Neuronal stem cell (in vitro differentiated cells): ENCODE measurements at regions not wholly inside any gene's neighbourhood (a gene's known extent, or its start where the extent isn't known, plus 50 kb on each side); places are given as distances from the start of the nearest gene placed in this dataset.

ENCODE experiments used
- DNase-seq: peaks from one replicate; pipeline ENCODE4 v3.0.0-alpha.2; 2013; ENCODE audit warnings: low spot score
- H2AFZ ChIP-seq: one replicate; pipeline ENCODE4 v1.6.1; 2013; ENCODE audit warnings: mild to moderate bottlenecking, low read length, inconsistent platforms
- H2AK5ac ChIP-seq: 2 replicates; pipeline ENCODE4 v1.6.1; 2013; ENCODE audit warnings: low read depth, mild to moderate bottlenecking, inconsistent platforms, low read length, moderate library complexity, mixed read lengths
- H2BK120ac ChIP-seq: 2 replicates; pipeline ENCODE4 v1.6.1; 2013; ENCODE audit warnings: low read depth, mild to moderate bottlenecking, inconsistent platforms, low read length, moderate library complexity, mixed read lengths
- H2BK12ac ChIP-seq: one replicate; pipeline ENCODE4 v1.6.1; 2013; ENCODE audit warnings: low read length, inconsistent platforms
- H2BK15ac ChIP-seq: 2 replicates; pipeline ENCODE4 v1.6.1; 2013; ENCODE audit warnings: mild to moderate bottlenecking, low read length, inconsistent platforms, mixed read lengths
- H2BK5ac ChIP-seq: one replicate; pipeline ENCODE4 v1.6.1; 2013; ENCODE audit warnings: inconsistent platforms, mild to moderate bottlenecking, low read length, moderate library complexity
- H3K14ac ChIP-seq: one replicate; pipeline ENCODE4 v1.6.1; 2013; ENCODE audit warnings: low read length, inconsistent platforms
- H3K18ac ChIP-seq: 2 replicates; pipeline ENCODE4 v1.6.1; 2013; ENCODE audit warnings: low read length, inconsistent platforms
- H3K23ac ChIP-seq: 2 replicates; pipeline ENCODE4 v1.6.1; 2013; ENCODE audit warnings: low read depth, mild to moderate bottlenecking, mixed read lengths, low read length, inconsistent platforms; ENCODE audit not compliant: poor library complexity
- H3K27ac ChIP-seq: replicated peaks from 3 replicates; pipeline ENCODE4 v1.5.1; 2013; ENCODE audit warnings: low read length, inconsistent platforms
- H3K27me3 ChIP-seq, 3 experiments: 2 replicates each; pipeline ENCODE4 v1.6.1; 2013; ENCODE audit warnings: low read length in 3 of 3, mild to moderate bottlenecking in 2 of 3, inconsistent platforms in 1 of 3, low read depth in 1 of 3, mixed read lengths in 1 of 3, moderate library complexity in 1 of 3; ENCODE audit not compliant: control insufficient read depth in 3 of 3, insufficient read depth in 3 of 3
- H3K36me3 ChIP-seq, 2 donors: replicated peaks in 1 of 2; 2 replicates each; pipeline ENCODE4 v1.6.1; 2013; ENCODE audit warnings: low read length in 2 of 2; ENCODE audit not compliant: control insufficient read depth in 2 of 2, insufficient read depth in 2 of 2
- H3K4ac ChIP-seq: 2 replicates; pipeline ENCODE4 v1.6.1; 2013; ENCODE audit warnings: inconsistent platforms, mild to moderate bottlenecking, low read length, moderate library complexity
- H3K4me1 ChIP-seq, 2 donors: 1 replicate in 1 of 2; 2 replicates in 1 of 2; pipeline ENCODE4 v1.6.1; 2013; ENCODE audit warnings: low read length in 2 of 2, low read depth in 1 of 2; ENCODE audit not compliant: control insufficient read depth in 2 of 2, insufficient read depth in 1 of 2
- H3K4me2 ChIP-seq: one replicate; pipeline ENCODE4 v1.6.1; 2013; ENCODE audit warnings: mild to moderate bottlenecking, low read length, inconsistent platforms; ENCODE audit not compliant: insufficient read depth, poor library complexity, severe bottlenecking
- H3K4me3 ChIP-seq, 2 donors: 2 replicates each; pipeline ENCODE4 v1.5.1; 2013; ENCODE audit warnings: low read length in 2 of 2, mild to moderate bottlenecking in 2 of 2, inconsistent platforms in 1 of 2, moderate library complexity in 1 of 2
- H3K79me1 ChIP-seq: one replicate; pipeline ENCODE4 v1.6.1; 2013; ENCODE audit warnings: low read depth, mild to moderate bottlenecking, inconsistent platforms, low read length, moderate library complexity
- H3K9ac ChIP-seq: one replicate; pipeline ENCODE4 v1.6.1; 2013; ENCODE audit warnings: mild to moderate bottlenecking, low read depth, low read length, inconsistent platforms; ENCODE audit not compliant: poor library complexity
- H3K9me3 ChIP-seq, 2 donors: replicated peaks in 1 of 2; 2 replicates each; pipeline versions ENCODE3 to v1.6.1; 2013; ENCODE audit warnings: low read length in 2 of 2, mild to moderate bottlenecking in 2 of 2, inconsistent platforms in 1 of 2, low read depth in 1 of 2, mixed read lengths in 1 of 2, moderate library complexity in 1 of 2; ENCODE audit not compliant: control insufficient read depth in 2 of 2, insufficient read depth in 1 of 2
- H4K8ac ChIP-seq: one replicate; pipeline ENCODE4 v1.6.1; 2013; ENCODE audit warnings: low read depth, mild to moderate bottlenecking, inconsistent platforms, low read length, moderate library complexity
- H4K91ac ChIP-seq: one replicate; pipeline ENCODE4 v1.6.1; 2013; ENCODE audit warnings: low read length, low read depth, mild to moderate bottlenecking, inconsistent platforms; ENCODE audit not compliant: poor library complexity
- WGBS, 2 donors: extraction: QIAGEN DNeasy Blood & Tissue Kit; methylation state at CpG; one replicate each; pipeline ENCODE4 v1.1.7; 2013; ENCODE audit warnings: missing lambda C conversion rate in 2 of 2, mixed read lengths in 1 of 2; ENCODE audit not compliant: insufficient read length in 2 of 2, insufficient replicate concordance in 1 of 2; ENCODE audit errors: extremely low coverage in 2 of 2; 5-methylcytosine and 5-hydroxymethylcytosine counted together

GRCh38 chr1:193916452-193916851 is 730.0 kb upstream of the B3GALT2 start:
- H3K36me3 ChIP-seq = no peaks in the 10 kb centered on the region
- no peaks in the 10 kb centered on the region for H3K4me1 ChIP-seq
- no CpG with 5 or more reads among the region's 1 CpG for WGBS, 2 donors
- H3K4ac ChIP-seq = no peak overlapping the region
- no peak for DNase-seq
- no peak overlapping the region for H4K91ac ChIP-seq
- H3K79me1 ChIP-seq = no peaks in the 10 kb centered on the region
- no peak overlapping the region for H3K14ac ChIP-seq
- H3K27ac ChIP-seq = no peak overlapping the region
- no peaks in the 10 kb centered on the region for H3K9me3 ChIP-seq
- no peak overlapping the region for H2BK15ac ChIP-seq
- H3K4me2 ChIP-seq = no peak overlapping the region
- no peak overlapping the region for H3K4me3 ChIP-seq
- no peak overlapping the region for H3K18ac ChIP-seq
- H2AFZ ChIP-seq = no peak overlapping the region
- H2BK12ac ChIP-seq = no peak overlapping the region
- no peak overlapping the region for H3K23ac ChIP-seq
- H3K27me3 ChIP-seq = no peaks in the 10 kb centered on the region
- no peak overlapping the region for H3K9ac ChIP-seq
- no peak overlapping the region for H2BK120ac ChIP-seq
- no peak overlapping the region for H2BK5ac ChIP-seq
- no peak overlapping the region for H2AK5ac ChIP-seq
- no peak overlapping the region for H4K8ac ChIP-seq

- Histone ChIP-seq H3K9me3 (no peaks in the 10 kb centered on the region), H2BK12ac (no peak overlapping the region), H3K4me2 (no peak overlapping the region), H3K14ac (no peak overlapping the region), H3K18ac (no peak overlapping the region), H2BK120ac (no peak overlapping the region), H3K36me3 (no peaks in the 10 kb centered on the region), H2AFZ (no peak overlapping the region), H2BK5ac (no peak overlapping the region), H2AK5ac (no peak overlapping the region), H3K4me1 (no peaks in the 10 kb centered on the region), H4K8ac (no peak overlapping the region), H3K27me3 (no peaks in the 10 kb centered on the region), H3K4ac (no peak overlapping the region), H3K79me1 (no peaks in the 10 kb centered on the region), H4K91ac (no peak overlapping the region), H3K23ac (no peak overlapping the region), H3K4me3 (no peak overlapping the region), H3K9ac (no peak overlapping the region), H2BK15ac (no peak overlapping the region), H3K27ac (no peak overlapping the region)
- DNase-seq = no peak
- whole genome bisulfite sequencing, 2 donors = no CpG with 5 or more reads among the region's 3 CpGs
Measured at GRCh38 chr1:193914871-193915270, 728.5 kb upstream of the B3GALT2 start.

- no peak overlapping the region for H3K18ac ChIP-seq
- H2AFZ ChIP-seq = no peak overlapping the region
- no peaks in the 10 kb centered on the region for H3K27me3 ChIP-seq
- no peak overlapping the region for H3K23ac ChIP-seq
- DNase-seq = no peak
- no peak overlapping the region for H2BK5ac ChIP-seq
- H3K9me3 ChIP-seq = no peaks in the 10 kb centered on the region
- no peak overlapping the region for H2BK12ac ChIP-seq
- WGBS, 2 donors = no CpG with 5 or more reads among the region's 7 CpGs
- no peak overlapping the region for H3K14ac ChIP-seq
- no peaks in the 10 kb centered on the region for H3K4me1 ChIP-seq
- no peak overlapping the region for H4K8ac ChIP-seq
- no peak overlapping the region for H3K4ac ChIP-seq
- H3K27ac ChIP-seq = no peak overlapping the region
- no peak overlapping the region for H2BK15ac ChIP-seq
- H3K4me2 ChIP-seq = no peak overlapping the region
- H2AK5ac ChIP-seq = no peak overlapping the region
- H3K79me1 ChIP-seq = no peaks in the 10 kb centered on the region
- H4K91ac ChIP-seq = no peak overlapping the region
- H2BK120ac ChIP-seq = no peak overlapping the region
- no peak overlapping the region for H3K9ac ChIP-seq
- no peak overlapping the region for H3K4me3 ChIP-seq
- H3K36me3 ChIP-seq = no peaks in the 10 kb centered on the region
Measured at GRCh38 chr1:193909406-193910082, 723.1 kb upstream of the B3GALT2 start.

- Histone ChIP-seq H2AK5ac (no peak overlapping the region), H3K79me1 (no peaks in the 10 kb centered on the region), H3K18ac (no peak overlapping the region), H2BK5ac (no peak overlapping the region), H3K4ac (no peak overlapping the region), H2BK12ac (no peak overlapping the region), H3K36me3 (no peaks in the 10 kb centered on the region), H2BK15ac (no peak overlapping the region), H3K4me3 (no peak overlapping the region), H4K91ac (no peak overlapping the region), H2AFZ (peak overlapping the region; percentile 4), H2BK120ac (no peak overlapping the region), H3K9ac (no peak overlapping the region), H3K9me3 (no peaks in the 10 kb centered on the region), H3K4me1 (no peaks in the 10 kb centered on the region), H3K27ac (no peak overlapping the region), H3K27me3 (no peaks in the 10 kb centered on the region), H3K23ac (no peak overlapping the region), H3K14ac (no peak overlapping the region), H3K4me2 (no peak overlapping the region), H4K8ac (no peak overlapping the region)
- 100% methylated on average over 1 of the region's 5 CpGs; no CpG with 5 or more reads in 1 of the 2 donors for WGBS, 2 donors
- no peak for DNase-seq
Measured at GRCh38 chr1:193905288-193906085, 719.1 kb upstream of the B3GALT2 start.
